GM21367 (cell line): ENCODE measurements at regions not wholly inside any gene's neighbourhood (a gene's known extent, or its start where the extent isn't known, plus 50 kb on each side); places are given as distances from the start of the nearest gene placed in this dataset.

Experiments
- ATAC-seq: cut with Tn5 transposase; IDR thresholded peaks from one replicate; pipeline ENCODE4 v1.9.1; 2021; ENCODE audit not compliant: unreplicated experiment

DNA sequence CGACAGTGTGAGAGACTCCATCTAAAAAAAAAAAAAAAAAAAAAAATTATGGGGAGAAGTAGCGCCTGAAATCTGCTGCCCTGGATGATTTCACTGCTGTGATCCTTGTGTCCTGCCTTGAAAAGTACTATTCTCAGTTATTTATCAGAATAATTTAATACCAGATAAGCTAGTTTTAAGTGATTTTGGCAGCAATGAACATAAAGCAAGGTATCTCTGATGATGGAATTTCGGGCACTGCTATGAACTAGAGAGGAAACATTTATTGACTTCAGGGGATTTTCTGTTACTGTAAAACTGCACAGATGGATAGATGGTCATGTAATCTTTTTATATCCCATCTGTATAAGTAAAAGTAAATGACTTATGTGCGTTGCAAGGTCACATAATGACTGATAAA lies 619.1 kb upstream of the ANKRD30A start:
- ATAC-seq = no peak

DNA sequence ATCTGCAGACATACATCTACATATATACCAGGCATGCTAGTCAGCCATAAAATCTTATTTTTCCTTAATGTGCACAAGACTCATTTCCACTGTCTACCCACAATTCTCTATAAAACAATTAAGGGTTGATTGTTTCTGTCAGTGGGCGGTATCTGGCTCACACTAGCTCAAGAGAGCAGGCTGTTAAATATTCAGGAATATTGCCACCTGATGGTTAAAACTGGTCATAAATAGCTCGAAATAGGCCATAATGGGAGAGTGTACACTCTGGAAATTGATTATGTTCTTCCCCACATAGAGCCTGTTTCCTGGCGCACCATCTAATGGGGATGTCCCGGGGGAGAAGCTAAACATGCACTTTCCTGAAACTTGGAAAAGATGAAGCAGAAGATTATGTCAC lies 620.6 kb upstream of the ANKRD30A start:
- no peak for ATAC-seq

DNA sequence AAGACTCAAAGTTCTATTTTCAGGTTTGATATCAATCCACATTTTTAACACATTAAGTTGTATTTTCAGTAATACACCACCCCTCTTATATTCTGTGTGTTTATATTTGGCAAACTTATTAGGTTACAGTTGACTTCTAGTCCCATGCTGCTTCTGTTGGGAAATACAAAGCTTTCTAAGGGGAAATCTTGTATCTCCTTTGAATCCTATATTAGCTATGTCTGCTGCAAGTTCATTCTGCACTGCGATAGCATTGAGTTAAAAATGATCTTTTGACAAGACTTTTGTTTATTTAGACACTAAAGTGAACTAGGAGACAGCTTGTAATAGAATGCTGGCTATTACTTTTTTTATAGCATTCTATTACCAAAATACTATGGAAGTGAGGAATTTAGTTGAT lies 625.1 kb upstream of the ANKRD30A start:
- ATAC-seq = no peak

DNA sequence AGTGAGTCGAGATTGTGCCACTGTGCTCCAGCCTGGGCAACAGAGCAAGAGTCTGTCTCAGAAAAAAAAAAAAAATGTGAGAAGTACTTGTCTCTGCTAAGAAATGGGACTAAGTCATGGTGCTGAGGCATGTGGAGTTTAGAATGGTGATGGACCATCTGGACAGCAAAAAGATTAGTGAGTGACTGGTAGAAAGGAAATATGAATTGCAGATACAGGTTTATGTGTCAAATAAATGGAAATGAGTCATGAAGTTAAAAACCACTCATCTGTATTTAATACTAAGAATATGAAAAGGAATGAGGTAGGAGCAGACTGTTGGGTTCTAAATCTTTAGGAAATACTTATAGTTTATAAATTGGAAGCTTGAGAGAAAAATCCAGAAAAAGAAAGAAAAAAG lies 625.7 kb upstream of the ANKRD30A start:
- no peak for ATAC-seq

DNA sequence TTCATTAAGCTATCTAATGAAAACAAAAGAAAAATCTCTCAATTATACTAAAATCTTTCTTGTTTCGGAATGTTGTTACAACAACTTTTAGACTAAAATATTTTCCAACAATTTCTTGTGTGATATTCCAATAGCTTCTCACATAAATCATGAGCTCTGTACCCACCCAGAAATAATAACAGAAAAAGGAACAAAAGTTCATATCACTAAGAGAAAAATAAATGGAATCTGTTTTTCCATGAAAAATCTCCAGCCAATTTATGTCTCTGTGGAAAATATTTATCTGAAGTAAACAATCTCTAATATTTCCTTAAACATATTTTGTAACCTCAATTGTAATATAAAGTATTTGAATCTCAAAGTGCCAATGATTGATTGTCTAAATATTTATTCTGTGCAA lies 628.6 kb upstream of the ANKRD30A start:
- no peak for ATAC-seq

DNA sequence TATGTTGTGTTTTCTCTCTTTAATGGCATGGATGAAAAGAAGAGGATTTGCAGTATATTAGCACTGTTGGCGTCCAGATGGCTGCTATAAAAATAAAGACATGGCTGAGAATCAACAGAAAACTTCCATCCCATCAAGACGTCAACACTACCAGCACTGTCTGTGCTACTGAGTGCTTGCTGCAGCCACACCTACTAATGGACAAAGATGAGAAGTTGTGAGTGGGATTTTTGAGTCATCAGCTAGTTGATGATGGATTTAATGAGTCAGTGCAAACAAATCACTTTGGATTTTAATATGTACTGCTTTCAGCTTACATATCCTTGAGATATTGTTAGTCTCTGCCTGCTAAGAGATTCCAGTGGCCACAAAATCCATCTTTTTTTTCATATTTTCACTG lies 631.0 kb upstream of the ANKRD30A start:
- no peak for ATAC-seq

DNA sequence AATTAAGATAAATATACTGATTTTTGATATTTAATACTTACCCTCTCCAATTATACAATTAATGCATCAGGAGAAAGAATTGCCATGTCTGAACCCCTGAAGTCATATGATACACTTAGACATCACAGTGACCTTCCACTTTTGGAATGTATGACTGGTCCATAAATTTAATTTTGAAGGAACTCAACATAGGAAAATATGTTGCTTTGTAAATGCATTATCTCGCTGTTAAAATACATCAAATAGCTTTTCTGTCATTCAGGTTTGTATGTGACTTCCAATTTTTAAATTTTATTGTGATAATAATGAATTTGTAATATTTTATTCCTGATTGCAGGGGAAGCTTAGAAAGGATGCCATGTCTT lies 631.9 kb upstream of the ANKRD30A start:
- ATAC-seq = no peak

DNA sequence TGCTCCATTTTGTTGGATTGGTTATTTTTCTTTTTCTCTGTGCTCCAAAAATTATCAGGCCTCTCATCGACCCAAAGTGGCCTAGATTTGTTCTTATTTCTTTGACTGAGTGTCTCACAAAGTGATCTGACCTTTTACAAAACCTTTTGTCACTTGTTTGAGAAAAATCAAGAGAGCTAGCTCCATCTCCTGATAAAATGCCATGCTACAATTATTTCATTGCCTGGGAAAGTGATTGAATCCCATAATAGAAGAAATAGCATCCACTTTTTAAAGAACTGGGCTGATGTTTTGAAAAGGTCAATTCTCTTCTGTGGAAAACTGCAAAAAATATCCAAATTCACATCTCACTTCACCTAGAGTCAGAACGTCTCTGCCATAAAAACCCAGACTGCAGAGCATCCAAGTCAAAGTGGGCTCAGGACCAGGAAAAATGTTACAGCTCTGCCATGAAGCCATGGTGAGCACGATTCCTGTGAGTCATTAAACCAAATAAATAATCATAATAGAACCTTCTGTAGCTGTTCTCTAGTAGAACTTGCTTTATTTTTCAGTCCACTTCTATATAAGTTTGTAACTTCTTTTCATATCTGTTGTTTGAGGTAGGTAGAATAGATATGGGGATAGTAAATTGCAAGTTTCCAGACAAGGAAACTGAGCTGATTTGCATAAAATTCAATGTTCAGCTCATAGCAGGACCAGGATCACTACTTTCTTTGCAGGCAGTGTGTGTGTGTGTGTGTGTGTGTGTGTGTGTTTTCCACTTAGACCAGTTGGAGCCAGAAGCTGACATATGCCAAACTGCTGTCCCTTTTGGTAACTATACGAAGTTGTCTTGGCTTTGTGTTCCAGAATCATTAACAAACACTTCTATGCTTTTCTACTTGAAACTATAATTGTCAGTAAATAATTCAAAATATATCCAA lies 632.5 kb upstream of the ANKRD30A start:
- no peak for ATAC-seq

DNA sequence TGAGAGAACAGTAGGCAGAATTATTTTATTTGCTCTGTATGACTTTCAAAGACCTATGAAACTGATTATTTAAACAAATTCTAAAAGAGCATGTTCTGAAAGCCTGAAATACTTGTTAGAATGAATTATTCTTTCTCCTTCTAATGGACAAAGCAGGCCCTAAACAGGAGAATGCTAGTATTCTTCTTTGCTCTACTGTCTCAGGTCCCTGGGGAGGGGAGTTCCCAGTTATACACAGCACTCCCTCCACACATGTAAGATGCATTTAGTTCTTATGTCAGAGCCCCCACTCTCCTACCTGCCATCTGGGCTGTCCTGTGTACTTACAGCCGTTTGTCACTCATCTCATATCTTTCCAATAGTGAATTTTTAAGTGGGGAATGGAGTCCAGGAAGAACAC lies 633.5 kb upstream of the ANKRD30A start:
- no peak for ATAC-seq

DNA sequence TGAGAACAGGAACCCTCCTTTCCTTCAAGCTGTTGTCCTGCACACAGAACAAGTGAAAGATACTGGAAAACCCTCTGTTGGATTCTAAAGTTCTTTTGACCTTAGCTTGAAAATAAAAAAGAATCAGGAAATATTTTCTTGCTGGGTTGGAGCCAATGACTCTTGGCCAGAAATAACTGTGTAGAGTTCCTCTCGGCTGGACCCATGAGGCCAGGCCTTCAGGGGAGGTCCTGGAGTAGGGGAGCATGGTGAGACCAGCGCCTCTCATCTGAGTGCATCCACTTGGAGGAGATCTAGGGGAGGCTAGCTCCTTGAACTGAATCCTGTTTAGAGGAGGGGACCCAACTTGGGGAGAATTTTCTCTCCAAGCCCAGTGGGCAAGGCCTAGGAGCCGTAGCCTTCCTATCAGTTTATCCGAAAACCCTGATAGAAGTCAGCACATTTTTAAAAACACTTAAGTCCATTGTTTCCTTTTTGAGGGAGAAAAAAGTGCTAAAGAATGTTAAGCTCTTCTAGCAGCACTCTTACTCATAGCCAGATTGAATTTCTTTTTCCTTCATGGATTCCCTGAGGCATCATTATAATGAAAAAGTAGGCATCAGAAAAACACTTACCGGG lies 635.7 kb upstream of the ANKRD30A start:
- no peak for ATAC-seq

DNA sequence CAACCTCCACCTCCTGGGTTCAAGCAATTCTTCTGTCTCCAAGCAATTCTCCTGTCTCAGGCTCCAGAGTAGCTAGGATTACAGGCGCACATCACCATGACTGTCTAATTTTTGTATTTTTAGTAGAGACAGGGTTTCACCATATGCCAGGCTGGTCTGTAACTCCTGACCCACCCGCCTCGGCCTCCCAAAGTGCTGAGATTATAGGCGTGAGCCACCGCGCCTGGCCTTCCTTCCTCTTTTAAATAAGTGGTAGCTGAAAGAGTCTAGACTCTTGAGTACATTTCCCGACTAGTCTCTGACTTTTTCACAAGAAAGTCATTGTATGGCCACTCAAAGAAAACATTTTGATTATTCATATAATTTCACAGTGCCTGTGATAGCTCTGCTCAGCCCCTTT lies 636.2 kb upstream of the ANKRD30A start:
- no peak for ATAC-seq

DNA sequence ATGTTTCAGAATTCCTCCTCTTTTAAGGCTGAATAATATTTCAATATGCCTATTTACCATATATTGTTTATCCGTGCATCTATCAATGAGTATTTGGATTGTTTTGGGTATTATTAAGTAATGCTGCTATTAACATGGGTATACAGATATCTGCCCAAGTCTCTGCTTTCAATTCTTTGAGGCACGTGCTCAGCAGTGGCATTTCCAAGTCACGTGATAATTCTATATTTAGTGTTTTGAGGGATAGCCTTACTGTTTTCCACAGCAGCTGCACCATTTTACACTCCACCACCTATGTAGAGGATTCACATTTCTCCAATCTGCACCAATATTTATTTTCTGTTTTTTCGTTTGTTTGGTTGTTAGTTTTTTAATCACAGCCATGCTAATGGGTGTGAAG lies 636.8 kb upstream of the ANKRD30A start:
- ATAC-seq = no peak

DNA sequence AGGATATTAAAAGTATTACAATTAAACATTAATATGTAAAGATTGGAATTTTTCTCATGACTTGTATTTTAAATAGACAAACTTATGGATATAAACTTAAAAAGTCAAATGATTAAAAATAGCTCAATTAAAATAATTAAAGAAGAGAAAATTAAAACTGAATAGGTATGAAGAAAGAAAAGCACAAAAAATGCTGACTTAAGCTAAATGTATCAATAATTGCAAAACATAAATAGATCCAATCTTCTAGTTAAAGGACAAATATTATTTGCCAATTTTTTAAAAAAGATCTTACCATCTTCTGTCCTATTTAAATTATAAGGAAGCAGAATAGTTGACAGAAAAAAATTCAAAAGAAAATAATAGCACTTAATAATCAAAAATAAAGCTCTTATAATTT lies 646.3 kb upstream of the ANKRD30A start:
- no peak for ATAC-seq

DNA sequence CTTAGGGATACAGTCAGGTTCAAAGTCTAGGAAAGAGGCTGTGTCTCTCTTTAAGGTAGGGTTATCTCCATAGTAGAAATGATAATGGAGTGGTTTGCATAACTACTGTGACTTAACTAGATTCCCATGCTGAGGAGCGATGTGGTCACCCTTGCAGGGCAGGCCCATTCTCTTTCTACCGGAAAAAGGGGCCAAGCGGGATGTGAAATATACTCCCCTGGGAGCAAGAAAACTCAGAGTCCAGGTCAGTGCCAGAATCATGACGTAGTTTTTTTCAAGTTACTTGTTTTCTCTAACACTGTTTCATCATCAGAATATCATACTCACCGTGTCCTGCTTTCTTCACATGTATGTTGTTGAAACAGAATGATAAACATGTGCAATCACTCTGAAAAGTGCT lies 649.0 kb upstream of the ANKRD30A start:
- no peak for ATAC-seq

DNA sequence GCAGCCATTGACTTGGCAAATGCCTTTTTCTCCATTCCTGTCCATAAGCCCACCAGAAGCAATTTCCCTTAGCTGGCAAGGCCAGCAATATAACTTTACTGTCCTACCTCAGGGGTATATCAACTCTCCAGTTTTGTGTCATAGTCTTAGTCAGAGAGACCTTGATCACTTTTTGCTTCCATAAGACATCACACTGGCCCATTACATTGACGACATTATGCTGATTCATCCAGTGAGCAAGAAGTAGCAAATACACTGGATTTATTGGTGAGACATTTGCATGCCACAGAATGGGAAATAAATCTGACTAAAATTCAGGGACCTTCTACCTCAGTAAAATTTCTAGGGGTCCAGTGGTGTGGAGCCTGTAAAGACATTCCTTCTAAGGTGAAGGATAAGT lies 649.7 kb upstream of the ANKRD30A start:
- ATAC-seq = no peak

DNA sequence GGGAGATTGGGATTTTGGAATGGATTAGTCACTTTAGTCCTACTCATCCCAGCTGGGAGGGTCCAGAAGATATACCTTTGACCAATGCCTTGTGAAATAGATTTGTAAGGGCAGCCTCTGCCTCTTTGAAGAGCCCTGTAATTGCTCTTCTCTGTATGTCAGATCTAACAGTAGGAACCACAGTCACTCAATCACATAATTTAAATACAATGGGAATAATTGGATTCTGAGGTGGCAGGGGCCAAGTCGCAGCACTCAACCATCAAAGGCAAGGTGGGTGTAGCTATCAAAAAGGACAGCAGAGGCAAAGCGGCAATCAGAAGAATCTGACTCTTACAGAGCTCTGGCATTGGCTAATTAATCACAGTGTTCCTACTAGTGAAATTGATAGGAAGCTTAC lies 650.9 kb upstream of the ANKRD30A start:
- no peak for ATAC-seq

DNA sequence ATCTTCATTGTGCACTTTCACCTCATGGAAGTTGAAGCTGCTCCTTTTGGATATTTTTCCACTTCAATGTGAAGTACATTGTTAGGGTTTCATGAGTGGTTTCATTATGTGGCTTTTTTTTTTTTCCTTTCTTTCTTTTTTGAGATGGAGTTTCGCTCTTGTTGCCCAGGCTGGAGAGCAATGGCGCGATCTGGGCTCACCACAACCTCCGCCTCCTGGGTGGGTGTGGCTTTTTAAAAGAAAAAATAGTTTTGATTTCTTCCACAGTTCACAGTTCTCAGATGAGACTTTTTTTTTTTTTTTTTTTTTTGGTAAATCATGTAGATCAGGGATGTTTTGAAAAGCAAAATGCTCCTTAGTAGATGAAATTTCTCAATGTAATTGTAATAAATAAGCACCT lies 652.3 kb upstream of the ANKRD30A start:
- ATAC-seq = no peak

DNA sequence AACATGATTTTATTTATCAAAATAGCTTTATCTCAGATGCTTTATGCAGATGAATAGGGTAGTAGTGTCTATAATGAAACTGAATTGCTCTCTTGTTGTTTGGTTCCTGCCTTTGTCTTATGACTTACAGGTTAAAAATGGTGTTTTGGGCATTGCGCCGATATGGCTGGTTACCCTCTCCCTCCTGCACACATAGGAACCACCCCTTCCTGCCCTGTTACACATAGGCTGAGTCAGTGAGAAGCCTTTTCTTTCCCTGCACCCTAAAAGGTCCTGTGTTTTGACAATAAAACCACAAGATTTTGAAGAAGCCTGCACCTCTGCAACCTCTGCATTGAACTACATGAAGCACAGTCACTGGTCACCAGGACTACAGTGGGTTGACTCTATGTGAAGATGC lies 655.8 kb upstream of the ANKRD30A start:
- ATAC-seq = no peak

DNA sequence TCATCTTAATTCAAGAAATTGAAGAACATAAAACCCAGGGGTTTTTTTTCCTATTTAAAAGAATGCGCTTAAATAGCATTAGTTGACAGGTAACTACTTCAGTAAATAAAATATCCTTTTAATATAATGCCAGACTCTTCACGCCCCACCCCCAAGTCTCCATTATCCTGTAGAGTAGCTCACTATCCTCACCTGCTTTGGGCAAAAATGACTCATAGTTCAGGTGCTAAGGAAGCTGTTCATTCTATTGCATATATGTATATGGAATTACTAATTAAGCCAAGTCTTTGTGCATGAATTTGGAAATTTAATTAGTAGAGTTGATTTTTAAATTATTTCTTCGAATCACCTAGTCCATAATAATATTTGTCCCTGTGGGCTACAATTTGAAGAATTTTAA lies 656.8 kb upstream of the ANKRD30A start:
- ATAC-seq = no peak

DNA sequence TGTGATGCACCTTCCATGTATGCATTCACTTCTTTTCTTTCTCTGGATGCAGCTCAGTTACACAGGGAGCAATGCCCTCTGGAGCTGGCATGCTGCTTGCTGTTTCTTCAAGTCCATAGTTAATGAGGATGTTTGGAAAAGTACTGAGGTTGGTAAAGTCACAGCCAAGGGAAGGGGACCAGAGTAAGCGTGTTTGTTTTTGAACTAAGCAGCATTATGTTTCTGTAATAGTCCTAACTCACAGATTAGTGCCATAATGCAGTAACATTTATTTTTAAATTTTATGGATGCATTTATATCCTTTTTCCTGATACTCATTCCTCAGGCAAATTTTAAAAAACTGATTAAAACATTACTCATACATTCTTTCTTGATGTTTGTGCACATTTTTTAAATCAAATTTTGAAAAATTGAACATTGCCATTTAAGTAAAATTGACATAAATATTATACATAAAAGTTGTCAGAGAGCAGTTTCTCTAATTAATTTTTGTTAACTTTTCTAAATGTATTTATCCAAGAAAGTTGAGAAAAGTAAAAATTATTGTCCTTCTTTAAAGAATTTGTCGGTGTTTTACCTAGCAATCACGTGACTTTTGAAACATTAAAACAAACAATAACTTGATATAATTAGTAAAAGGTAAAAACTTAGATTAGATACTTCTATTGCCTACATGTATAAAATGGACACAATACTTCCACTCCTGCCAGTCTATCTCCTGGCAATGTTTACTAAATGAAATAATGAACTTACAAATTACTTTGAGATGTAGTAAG lies 659.6 kb upstream of the ANKRD30A start:
- no peak for ATAC-seq

DNA sequence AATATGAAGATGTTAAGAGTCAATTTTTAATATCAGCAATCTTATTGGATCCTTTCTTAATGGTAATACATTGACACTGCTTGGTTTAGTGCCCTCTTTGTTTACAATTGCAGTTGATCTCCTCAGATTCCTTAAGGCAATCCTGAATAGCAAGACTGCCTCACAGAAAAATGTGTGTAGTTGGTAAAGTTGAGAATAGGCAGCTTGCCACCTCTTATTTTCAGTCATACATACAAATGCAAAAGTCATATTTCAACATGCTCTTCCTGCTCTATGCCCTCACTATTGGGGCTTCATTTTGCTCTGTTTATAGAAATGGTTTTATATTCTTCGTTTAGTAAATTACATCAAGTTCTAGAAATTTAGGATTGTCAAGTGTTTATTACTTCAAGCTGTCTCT lies 661.1 kb upstream of the ANKRD30A start:
- ATAC-seq = no peak

DNA sequence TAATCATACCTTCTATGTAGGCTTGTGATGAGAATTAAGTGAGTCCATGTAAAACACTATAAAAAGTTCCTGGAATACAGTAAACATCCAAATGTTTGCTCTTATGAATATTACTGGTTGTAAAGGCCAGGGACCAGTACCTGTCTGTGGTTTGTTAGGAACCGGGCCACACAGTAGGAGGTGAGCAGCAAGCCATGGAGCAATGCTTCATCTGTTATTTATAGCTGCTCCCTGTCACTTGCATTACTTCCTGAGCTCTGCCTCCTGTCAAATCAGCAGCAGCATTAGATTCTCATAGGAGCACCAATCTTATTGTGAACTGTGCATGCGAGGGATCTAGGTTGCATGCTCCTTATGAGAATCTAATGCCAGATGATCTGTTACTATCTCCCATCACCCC lies 662.0 kb upstream of the ANKRD30A start:
- ATAC-seq = no peak
